ENCODE measurements at regions not wholly inside any gene's neighbourhood (a gene's known extent, or its start where the extent isn't known, plus 50 kb on each side); places are given as distances from the start of the nearest gene placed in this dataset.

GRCh38 chr2:144827404-144827803, 307.5 kb upstream of the ZEB2 start:
- Mint-ChIP-seq H3K4me1 (ENCODE audit: low read depth) (no peaks in the 10 kb centered on the region), H3K4me3 (no peak overlapping the region), H3K36me3 (ENCODE audit: low read depth) (no peaks in the 10 kb centered on the region), H3K9me3 (no peaks in the 10 kb centered on the region), H3K27me3 (ENCODE audit: insufficient read depth) (no peaks in the 10 kb centered on the region), H3K27ac (no peak overlapping the region)
- intact Hi-C loops (cut with micrococcal nuclease) = no loop called here
- DNase-seq (ENCODE audit: low spot score) = no peak

GRCh38 chr2:144826105-144826504, 306.2 kb upstream of the ZEB2 start:
- Mint-ChIP-seq H3K27ac (no peak overlapping the region), H3K4me3 (no peak overlapping the region), H3K9me3 (no peaks in the 10 kb centered on the region), H3K27me3 (ENCODE audit: insufficient read depth) (no peaks in the 10 kb centered on the region), H3K36me3 (ENCODE audit: low read depth) (no peaks in the 10 kb centered on the region), H3K4me1 (ENCODE audit: low read depth) (no peaks in the 10 kb centered on the region)
- intact Hi-C loops (cut with micrococcal nuclease) = no loop called here
- no peak for DNase-seq (ENCODE audit: low spot score)

DNA sequence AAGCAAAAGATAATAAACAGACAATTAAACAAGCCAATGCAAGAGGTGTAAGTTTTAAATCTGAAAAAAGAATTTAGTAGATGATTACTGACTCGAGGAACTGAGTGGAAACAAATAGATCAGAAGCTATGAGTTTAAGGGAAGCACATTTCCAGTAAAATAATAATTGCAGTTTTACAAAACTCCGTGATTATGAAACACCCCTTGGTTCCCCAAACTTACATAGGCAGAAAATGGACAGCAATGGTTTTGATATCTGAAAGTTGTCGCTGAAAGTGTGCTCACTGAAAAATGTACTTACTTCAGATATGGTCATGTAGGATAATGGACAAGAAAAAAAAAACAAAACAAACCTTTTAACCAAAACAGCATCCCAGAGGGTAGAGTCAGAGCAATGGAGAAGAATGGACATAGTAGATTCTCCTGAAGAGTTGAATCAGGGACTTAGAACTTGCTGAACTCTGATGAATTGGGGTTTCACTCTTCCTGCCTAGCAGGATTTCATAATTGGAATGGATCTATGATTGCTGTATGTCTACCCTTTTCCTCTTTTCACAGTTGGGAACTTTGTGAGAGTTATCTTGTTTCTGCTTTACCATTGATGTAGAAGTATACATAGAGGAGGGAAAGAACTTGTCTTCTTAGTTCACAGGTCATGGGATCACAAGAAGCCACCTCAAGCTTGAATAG, 305.6 kb upstream of the ZEB2 start:
- Mint-ChIP-seq H3K27ac (no peak overlapping the region), H3K4me3 (no peak overlapping the region), H3K9me3 (no peaks in the 10 kb centered on the region)

DNA sequence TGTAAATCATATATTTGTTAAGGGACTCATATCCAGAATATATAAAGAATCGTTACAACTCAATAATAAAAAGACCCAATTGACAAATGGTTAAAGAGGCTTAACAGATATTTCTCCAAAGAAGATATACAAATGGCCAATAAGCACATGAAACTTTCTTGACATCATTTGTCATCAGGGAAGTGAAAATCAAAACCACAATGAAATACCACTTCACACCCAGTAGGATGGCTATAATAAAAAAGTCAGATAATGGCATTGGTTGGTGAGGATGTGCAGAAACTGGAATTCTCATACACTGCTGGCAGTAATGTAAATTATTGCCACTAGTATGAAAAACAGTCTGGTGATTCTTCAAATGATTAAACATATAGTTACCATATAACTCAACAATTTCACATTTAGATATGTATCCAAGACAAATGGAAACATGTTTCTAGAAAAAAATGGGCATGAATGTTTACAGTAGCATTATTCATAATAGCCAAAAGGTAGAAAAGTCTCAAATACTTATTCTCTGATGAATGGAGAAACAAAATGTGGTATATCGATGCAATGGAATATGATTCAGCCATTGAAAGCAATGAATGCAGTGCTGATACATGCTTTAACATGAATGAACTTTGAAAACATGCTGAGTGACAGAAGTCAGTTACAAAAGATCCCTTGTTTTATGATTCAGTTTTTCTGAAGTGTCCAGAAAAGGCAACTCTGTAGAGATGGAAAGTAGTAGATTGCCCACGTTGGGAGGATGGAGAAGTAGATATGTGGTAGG, 304.6 kb upstream of the ZEB2 start:
- intact Hi-C loops (cut with micrococcal nuclease) = no loop called here
- no peak for DNase-seq (ENCODE audit: low spot score)
- H3K4me1 Mint-ChIP-seq (ENCODE audit: low read depth) = no peaks in the 10 kb centered on the region
- H3K27ac Mint-ChIP-seq = no peak overlapping the region
- no peaks in the 10 kb centered on the region for H3K36me3 Mint-ChIP-seq (ENCODE audit: low read depth)
- no peaks in the 10 kb centered on the region for H3K9me3 Mint-ChIP-seq
- H3K27me3 Mint-ChIP-seq (ENCODE audit: insufficient read depth) = no peaks in the 10 kb centered on the region
- H3K4me3 Mint-ChIP-seq = no peak overlapping the region

More for the DNA sequence above, 305.6 kb upstream of the ZEB2 start:
- no peaks in the 10 kb centered on the region for H3K27me3 Mint-ChIP-seq (ENCODE audit: insufficient read depth)
- DNase-seq (ENCODE audit: low spot score) = no peak
- H3K36me3 Mint-ChIP-seq (ENCODE audit: low read depth) = no peaks in the 10 kb centered on the region
- H3K4me1 Mint-ChIP-seq (ENCODE audit: low read depth) = no peaks in the 10 kb centered on the region
- intact Hi-C loops (cut with micrococcal nuclease) = no loop called here

- Mint-ChIP-seq H3K4me3 (no peak overlapping the region), H3K27ac (no peak overlapping the region), H3K4me1 (ENCODE audit: low read depth) (no peaks in the 10 kb centered on the region)
Measured at GRCh38 chr2:144822966-144823365, 303.0 kb upstream of the ZEB2 start.

DNA sequence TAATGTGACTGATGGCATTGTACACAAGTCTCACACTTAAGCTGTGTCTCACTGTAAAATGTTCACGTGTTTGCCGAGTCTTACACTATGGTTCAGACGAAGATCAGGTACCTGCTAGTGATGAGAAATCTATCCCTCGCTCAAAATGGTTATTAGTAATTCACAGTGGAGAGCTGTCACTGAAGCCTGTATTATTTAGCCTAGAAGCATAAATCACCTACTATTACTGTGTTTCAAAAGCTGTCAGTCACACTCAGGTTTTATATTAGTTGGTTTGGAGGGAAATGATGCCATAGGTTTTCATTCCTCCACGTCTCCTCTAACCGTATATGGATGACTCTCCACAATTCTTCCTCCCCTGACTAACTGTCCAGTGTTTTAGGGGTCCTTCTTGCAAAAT, 292.4 kb upstream of the ZEB2 start:
- Mint-ChIP-seq H3K27me3 (ENCODE audit: insufficient read depth) (peaks cover 3% of the 10 kb centered on the region), H3K27ac (no peak overlapping the region), H3K4me1 (ENCODE audit: low read depth) (no peaks in the 10 kb centered on the region)

More at GRCh38 chr2:144822966-144823365, 303.0 kb upstream of the ZEB2 start:
- no peaks in the 10 kb centered on the region for H3K27me3 Mint-ChIP-seq (ENCODE audit: insufficient read depth)
- no peaks in the 10 kb centered on the region for H3K9me3 Mint-ChIP-seq
- no peak for DNase-seq (ENCODE audit: low spot score)
- no peaks in the 10 kb centered on the region for H3K36me3 Mint-ChIP-seq (ENCODE audit: low read depth)
- intact Hi-C loops (cut with micrococcal nuclease) = no loop called here

DNA sequence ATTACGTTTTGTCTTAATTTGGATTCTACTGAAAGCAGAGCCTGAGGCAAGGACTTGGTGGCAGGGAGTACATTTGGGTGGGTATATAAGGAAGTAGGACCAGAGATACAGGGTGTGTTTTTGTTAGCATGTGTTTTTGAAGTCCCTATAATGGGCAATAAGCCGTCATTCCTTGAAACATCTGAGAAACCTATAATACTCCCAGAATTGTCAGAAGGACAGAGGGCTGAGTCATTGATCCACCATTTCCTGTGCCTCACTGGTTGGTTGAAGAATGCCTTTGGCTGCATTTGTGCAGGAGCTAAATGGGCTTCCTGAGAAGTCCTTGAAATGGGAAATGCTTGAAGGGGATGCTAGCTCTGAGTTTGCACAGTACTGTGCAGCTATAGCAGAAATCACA, 281.8 kb upstream of the ZEB2 start:
- Mint-ChIP-seq H3K9me3 (no peaks in the 10 kb centered on the region), H3K36me3 (ENCODE audit: low read depth) (no peaks in the 10 kb centered on the region), H3K4me3 (no peak overlapping the region), H3K4me1 (ENCODE audit: low read depth) (no peaks in the 10 kb centered on the region), H3K27me3 (ENCODE audit: insufficient read depth) (no peaks in the 10 kb centered on the region), H3K27ac (no peak overlapping the region)
- DNase-seq (ENCODE audit: low spot score) = no peak
- intact Hi-C loops (cut with micrococcal nuclease) = no loop called here

More for the DNA sequence above, 292.4 kb upstream of the ZEB2 start:
- DNase-seq (ENCODE audit: low spot score) = no peak
- Mint-ChIP-seq H3K9me3 (no peaks in the 10 kb centered on the region), H3K4me3 (no peak overlapping the region), H3K36me3 (ENCODE audit: low read depth) (no peaks in the 10 kb centered on the region)
- intact Hi-C loops (cut with micrococcal nuclease) = no loop called here

GRCh38 chr2:144801325-144801724, 281.4 kb upstream of the ZEB2 start:
- H3K27ac Mint-ChIP-seq = no peak overlapping the region
- no peaks in the 10 kb centered on the region for H3K4me1 Mint-ChIP-seq (ENCODE audit: low read depth)
- DNase-seq (ENCODE audit: low spot score) = no peak
- no peaks in the 10 kb centered on the region for H3K36me3 Mint-ChIP-seq (ENCODE audit: low read depth)
- H3K4me3 Mint-ChIP-seq = no peak overlapping the region
- intact Hi-C loops (cut with micrococcal nuclease) = no loop called here
- H3K27me3 Mint-ChIP-seq (ENCODE audit: insufficient read depth) = no peaks in the 10 kb centered on the region
- H3K9me3 Mint-ChIP-seq = no peaks in the 10 kb centered on the region

GRCh38 chr2:144798989-144799388, 279.1 kb upstream of the ZEB2 start:
- no peaks in the 10 kb centered on the region for H3K4me1 Mint-ChIP-seq (ENCODE audit: low read depth)
- H3K36me3 Mint-ChIP-seq (ENCODE audit: low read depth) = no peaks in the 10 kb centered on the region
- no peak overlapping the region for H3K27ac Mint-ChIP-seq
- H3K27me3 Mint-ChIP-seq (ENCODE audit: insufficient read depth) = no peaks in the 10 kb centered on the region
- no peak overlapping the region for H3K4me3 Mint-ChIP-seq
- no peak for DNase-seq (ENCODE audit: low spot score)
- no peaks in the 10 kb centered on the region for H3K9me3 Mint-ChIP-seq
- intact Hi-C loops (cut with micrococcal nuclease) = no loop called here

DNA sequence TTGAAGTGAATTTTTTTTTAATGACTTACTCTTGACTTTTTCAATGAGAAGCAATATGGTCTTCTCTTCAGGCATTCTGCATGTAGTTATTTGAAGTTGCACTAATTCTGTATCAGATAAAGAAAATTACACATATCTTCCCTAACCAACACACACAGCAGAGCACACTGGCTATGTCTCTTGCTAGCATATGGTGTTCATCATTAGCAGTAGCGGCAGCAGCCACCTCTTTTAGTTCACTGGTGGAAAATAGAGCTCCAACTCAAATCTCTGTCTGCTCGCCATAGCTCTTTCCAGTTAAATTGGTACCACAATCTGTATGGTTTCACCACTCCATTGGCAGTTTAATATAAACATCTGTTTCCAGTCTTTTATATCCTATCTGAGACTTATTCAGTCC, 278.1 kb upstream of the ZEB2 start:
- no peaks in the 10 kb centered on the region for H3K9me3 Mint-ChIP-seq

GRCh38 chr2:144796936-144797335, 277.0 kb upstream of the ZEB2 start:
- Mint-ChIP-seq H3K4me3 (no peak overlapping the region), H3K27me3 (ENCODE audit: insufficient read depth) (no peaks in the 10 kb centered on the region), H3K27ac (no peak overlapping the region), H3K36me3 (ENCODE audit: low read depth) (no peaks in the 10 kb centered on the region), H3K9me3 (no peaks in the 10 kb centered on the region), H3K4me1 (ENCODE audit: low read depth) (no peaks in the 10 kb centered on the region)
- intact Hi-C loops (cut with micrococcal nuclease) = no loop called here
- no peak for DNase-seq (ENCODE audit: low spot score)

More for the DNA sequence above, 278.1 kb upstream of the ZEB2 start:
- no peak overlapping the region for H3K27ac Mint-ChIP-seq
- no peaks in the 10 kb centered on the region for H3K36me3 Mint-ChIP-seq (ENCODE audit: low read depth)
- no peak overlapping the region for H3K4me3 Mint-ChIP-seq
- no peaks in the 10 kb centered on the region for H3K4me1 Mint-ChIP-seq (ENCODE audit: low read depth)
- H3K27me3 Mint-ChIP-seq (ENCODE audit: insufficient read depth) = no peaks in the 10 kb centered on the region
- intact Hi-C loops (cut with micrococcal nuclease) = no loop called here
- no peak for DNase-seq (ENCODE audit: low spot score)

DNA sequence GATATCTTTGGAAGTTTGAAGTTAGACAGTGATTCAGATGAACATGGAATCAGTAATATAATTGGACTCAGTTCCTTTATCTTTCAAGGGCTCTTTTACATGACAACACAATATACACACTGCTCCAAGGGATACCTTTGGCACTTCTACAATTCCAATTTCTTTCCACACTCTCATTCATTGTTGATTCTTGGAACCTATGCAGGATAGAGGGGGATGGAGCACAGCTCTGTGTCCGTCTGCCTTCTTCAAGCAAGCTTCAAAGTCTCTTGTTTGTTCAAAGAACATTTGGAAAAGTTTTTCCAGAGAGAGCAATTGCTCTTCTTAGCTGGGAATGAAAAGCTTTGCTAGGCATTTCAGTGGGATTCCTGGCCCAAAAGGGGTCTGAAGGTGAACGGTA, 276.2 kb upstream of the ZEB2 start:
- H3K27ac Mint-ChIP-seq = no peak overlapping the region
- H3K4me3 Mint-ChIP-seq = no peak overlapping the region
- DNase-seq (ENCODE audit: low spot score) = no peak
- no peaks in the 10 kb centered on the region for H3K9me3 Mint-ChIP-seq
- H3K4me1 Mint-ChIP-seq (ENCODE audit: low read depth) = no peaks in the 10 kb centered on the region
- H3K27me3 Mint-ChIP-seq (ENCODE audit: insufficient read depth) = no peaks in the 10 kb centered on the region
- no peaks in the 10 kb centered on the region for H3K36me3 Mint-ChIP-seq (ENCODE audit: low read depth)
- intact Hi-C loops (cut with micrococcal nuclease) = no loop called here

DNA sequence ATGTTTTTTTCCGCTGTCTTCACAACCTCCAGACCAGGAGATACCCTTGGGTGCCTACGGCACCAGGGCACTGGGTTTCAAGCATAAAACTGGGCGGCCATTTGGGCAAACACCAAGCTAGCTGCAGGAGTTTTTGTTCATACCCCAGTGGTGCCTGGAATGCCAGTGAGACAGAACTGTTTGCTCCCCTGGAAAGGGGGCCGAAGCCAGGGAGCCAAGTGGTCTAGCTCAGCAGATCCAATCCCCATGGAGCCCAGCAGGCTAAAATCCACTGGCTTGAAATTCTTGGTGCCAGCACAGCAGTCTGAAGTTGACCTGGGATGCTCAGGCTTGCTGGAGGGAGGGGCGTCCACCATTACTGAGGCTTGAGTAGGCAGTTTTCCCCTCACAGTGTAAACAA, 265.3 kb upstream of the ZEB2 start:
- Mint-ChIP-seq H3K4me1 (ENCODE audit: low read depth) (no peaks in the 10 kb centered on the region), H3K27ac (no peak overlapping the region), H3K4me3 (no peak overlapping the region), H3K36me3 (ENCODE audit: low read depth) (no peaks in the 10 kb centered on the region), H3K9me3 (peaks cover 5% of the 10 kb centered on the region), H3K27me3 (ENCODE audit: insufficient read depth) (no peaks in the 10 kb centered on the region)
- DNase-seq (ENCODE audit: low spot score) = no peak
- intact Hi-C loops (cut with micrococcal nuclease) = no loop called here

All from activated T-helper 1 cell treated with anti-CD3 and anti-CD28 coated beads, Interleukin-12 subunit alpha, Interleukin-12 subunit beta, Interleukin-2, Interleukin-4 antibody, amounts not matched to agents 30 ng/mL and 10 ng/mL and 1 ng/mL, durations not matched to agents 14 hours and 24 hours and 36 hours (primary cell).